DOHH2 (cell line): ENCODE measurements at regions not wholly inside any gene's neighbourhood (a gene's known extent, or its start where the extent isn't known, plus 50 kb on each side); places are given as distances from the start of the nearest gene placed in this dataset.

Experiments used
- H3F3A ChIP-seq: fragments of 200-600 bp; sonication (generic), shearing (Covaris generic); 2 replicates; pipeline ENCODE4 v1.6.0; 2016; ENCODE audit warnings: antibody characterized with exemption, mild to moderate bottlenecking; ENCODE audit not compliant: control insufficient read depth, insufficient read depth
- H3K27ac ChIP-seq: fragments of 200-600 bp; sonication (generic); 2 replicates; pipeline ENCODE4 v1.5.1; 2014; ENCODE audit warnings: low read depth, mild to moderate bottlenecking, low read length, moderate library complexity
- H3K27me3 ChIP-seq: fragments of 200-600 bp; sonication (generic); 2 replicates; pipeline ENCODE4 v1.6.1; 2014; ENCODE audit warnings: mild to moderate bottlenecking, low read length, mixed read lengths; ENCODE audit not compliant: control insufficient read depth
- H3K36me3 ChIP-seq: fragments of 200-600 bp; sonication (generic); 2 replicates; pipeline ENCODE4 v1.6.1; 2014; ENCODE audit warnings: mild to moderate bottlenecking, low read length, moderate library complexity, mixed read lengths; ENCODE audit not compliant: control insufficient read depth
- H3K4me1 ChIP-seq: fragments of 200-600 bp; sonication (generic); 2 replicates; pipeline ENCODE4 v1.6.1; 2014; ENCODE audit warnings: mild to moderate bottlenecking, low read length, mixed read lengths; ENCODE audit not compliant: control insufficient read depth
- H3K4me2 ChIP-seq: fragments of 200-600 bp; sonication (generic); 2 replicates; pipeline ENCODE4 v1.6.0; 2014; ENCODE audit warnings: mild to moderate bottlenecking, low read length, moderate library complexity
- H3K4me3 ChIP-seq: fragments of 200-600 bp; sonication (generic); 2 replicates; pipeline ENCODE4 v1.5.1; 2014; ENCODE audit warnings: mild to moderate bottlenecking, low read length, mixed read lengths
- H3K79me2 ChIP-seq: fragments of 200-600 bp; sonication (generic); 2 replicates; pipeline ENCODE4 v1.6.1; 2014; ENCODE audit warnings: mild to moderate bottlenecking, low read length, mixed read lengths; ENCODE audit not compliant: control insufficient read depth
- H3K9me2 ChIP-seq: fragments of 200-600 bp; sonication (generic); replicated peaks from 2 replicates; pipeline ENCODE4 v1.6.1; 2014; ENCODE audit warnings: mild to moderate bottlenecking, low read length, mixed read lengths; ENCODE audit not compliant: control insufficient read depth
- H3K9me3 ChIP-seq: fragments of 200-600 bp; sonication (generic); 2 replicates; pipeline ENCODE4 v1.6.1; 2014; ENCODE audit warnings: antibody characterized with exemption, low read length, mixed read lengths; ENCODE audit not compliant: control insufficient read depth, insufficient read depth
- H4K20me1 ChIP-seq: fragments of 200-600 bp; sonication (generic); 2 replicates; pipeline ENCODE4 v1.6.0; 2014; ENCODE audit warnings: low read depth, mild to moderate bottlenecking, antibody characterized with exemption, low read length, moderate library complexity; ENCODE audit not compliant: control insufficient read depth, insufficient read depth
- CTCF ChIP-seq: fragments of 200-600 bp; sonication (generic); IDR thresholded peaks from one replicate; pipeline ENCODE4 v1.5.1; 2014; ENCODE audit warnings: antibody characterized with exemption, mild to moderate bottlenecking, low read depth, low read length; ENCODE audit not compliant: poor library complexity, severe bottlenecking
- EZH2phosphoT487 ChIP-seq: fragments of 200-600 bp; sonication (generic); IDR thresholded peaks from 2 replicates; pipeline ENCODE4 v1.6.1; 2017; ENCODE audit warnings: borderline replicate concordance, mild to moderate bottlenecking, antibody characterized with exemption, low read length, moderate library complexity, mixed read lengths

- H3K27ac ChIP-seq = no peak overlapping the region
- no peak overlapping the region for H3K4me3 ChIP-seq
- no peaks in the 10 kb centered on the region for H3F3A ChIP-seq
- H3K9me3 ChIP-seq = no peaks in the 10 kb centered on the region
- H3K79me2 ChIP-seq = no peaks in the 10 kb centered on the region
- no peaks in the 10 kb centered on the region for H3K27me3 ChIP-seq
- no peak for TF ChIP-seq CTCF
- no peak for TF ChIP-seq EZH2phosphoT487
- H4K20me1 ChIP-seq = no peaks in the 10 kb centered on the region
- H3K36me3 ChIP-seq = no peaks in the 10 kb centered on the region
- H3K4me2 ChIP-seq = no peak overlapping the region
- no peaks in the 10 kb centered on the region for H3K9me2 ChIP-seq
- H3K4me1 ChIP-seq = no peaks in the 10 kb centered on the region
These were observed 480.4 kb upstream of the SGCG start for GRCh38 chr13:22700246-22700887.

DNA sequence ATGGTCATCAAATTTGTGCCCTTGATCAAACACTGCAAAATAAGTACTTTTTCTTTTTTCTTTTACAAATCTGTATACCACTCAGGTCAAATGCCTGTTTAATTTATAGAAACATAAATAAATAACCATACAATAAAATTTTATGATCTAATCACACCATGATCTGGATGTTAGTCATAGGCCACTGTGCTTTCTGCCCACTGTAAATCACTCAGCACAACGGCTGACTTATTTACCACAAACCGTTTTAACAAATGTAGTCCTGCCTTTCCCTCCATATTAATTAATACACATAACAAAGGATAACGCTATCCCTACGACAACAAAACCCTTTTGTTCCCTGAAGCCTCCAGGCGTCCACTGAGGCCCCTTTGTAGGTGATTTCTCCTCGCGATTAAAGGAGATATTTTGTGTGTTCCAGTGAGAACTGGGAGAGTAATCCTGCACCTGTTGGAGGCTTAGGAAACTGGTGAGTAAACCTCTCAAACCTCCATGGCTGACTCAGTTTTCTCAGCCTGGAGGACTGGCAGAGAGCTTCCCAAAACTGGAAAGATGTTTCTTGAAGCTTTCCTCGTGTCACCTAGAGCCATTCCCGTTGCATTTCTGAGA, 477.1 kb upstream of the SGCG start:
- no peak for TF ChIP-seq CTCF
- no peak for TF ChIP-seq EZH2phosphoT487
- Histone ChIP-seq H3K9me2 (no peaks in the 10 kb centered on the region), H3K36me3 (no peaks in the 10 kb centered on the region), H3K4me3 (no peak overlapping the region), H3K79me2 (no peaks in the 10 kb centered on the region), H3K27me3 (no peaks in the 10 kb centered on the region), H3K9me3 (no peaks in the 10 kb centered on the region; the same call in 1 of the 2 replicates), H3K4me1 (no peaks in the 10 kb centered on the region), H3F3A (no peaks in the 10 kb centered on the region), H4K20me1 (no peaks in the 10 kb centered on the region), H3K27ac (no peak overlapping the region), H3K4me2 (no peak overlapping the region)

- Histone ChIP-seq H3K79me2 (no peaks in the 10 kb centered on the region), H3K4me1 (no peaks in the 10 kb centered on the region), H3F3A (no peaks in the 10 kb centered on the region), H3K36me3 (no peaks in the 10 kb centered on the region), H3K9me2 (no peaks in the 10 kb centered on the region), H3K9me3 (no peaks in the 10 kb centered on the region; the same call in 1 of the 2 replicates), H3K27ac (no peak overlapping the region), H3K27me3 (no peaks in the 10 kb centered on the region), H3K4me2 (no peak overlapping the region), H3K4me3 (no peak overlapping the region), H4K20me1 (no peaks in the 10 kb centered on the region)
- TF ChIP-seq EZH2phosphoT487 (no peak), CTCF (no peak)
These were observed 472.8 kb upstream of the SGCG start for GRCh38 chr13:22707946-22708345.
